Fibroblast of pulmonary artery (primary cell): ENCODE measurements at regions not wholly inside any gene's neighbourhood (a gene's known extent, or its start where the extent isn't known, plus 50 kb on each side); places are given as distances from the start of the nearest gene placed in this dataset.

ENCODE experiments used
- DNase-seq: peaks from one replicate; pipeline ENCODE4 v3.0.0-alpha.2; 2010; ENCODE audit warnings: low read depth
- H3K4me3 ChIP-seq: replicated peaks from 2 replicates; pipeline ENCODE4 v1.5.1; 2011; ENCODE audit warnings: low read depth, mild to moderate bottlenecking, control low read depth, low read length, moderate library complexity
- CTCF ChIP-seq: IDR thresholded peaks from 2 replicates; pipeline ENCODE4 v1.5.1; 2011; ENCODE audit warnings: mild to moderate bottlenecking, control low read depth, low read length, inconsistent platforms; ENCODE audit errors: missing control alignments

GRCh38 chrX:95974096-95974470 lies 710.6 kb upstream of the DIAPH2 start:
- no peak overlapping the region for H3K4me3 ChIP-seq
- no peak for DNase-seq
- no peak for TF ChIP-seq CTCF

- DNase-seq: no peak
- H3K4me3 ChIP-seq: no peak overlapping the region
- TF ChIP-seq CTCF: no peak
Observed at GRCh38 chrX:95974890-95975289, 709.8 kb upstream of the DIAPH2 start.

GRCh38 chrX:95995583-95995982 lies 689.1 kb upstream of the DIAPH2 start:
- DNase-seq: no peak
- H3K4me3 ChIP-seq: no peak overlapping the region
- TF ChIP-seq CTCF: no peak

- TF ChIP-seq CTCF: no peak
- no peak for DNase-seq
- H3K4me3 ChIP-seq: no peak overlapping the region
Observed at GRCh38 chrX:95996294-95996693, 688.3 kb upstream of the DIAPH2 start.

GRCh38 chrX:96002431-96002830 lies 682.2 kb upstream of the DIAPH2 start:
- H3K4me3 ChIP-seq: no peak overlapping the region
- TF ChIP-seq CTCF: no peak
- DNase-seq: peak; percentile 19

GRCh38 chrX:96004386-96004785 lies 680.3 kb upstream of the DIAPH2 start:
- peak; percentile 71 for DNase-seq
- H3K4me3 ChIP-seq: no peak overlapping the region
- no peak for TF ChIP-seq CTCF

- TF ChIP-seq CTCF: no peak
- DNase-seq: no peak
- no peak overlapping the region for H3K4me3 ChIP-seq
Observed at GRCh38 chrX:96006281-96006680, 678.4 kb upstream of the DIAPH2 start.
